GM19438 (cell line): ENCODE measurements at regions not wholly inside any gene's neighbourhood (a gene's known extent, or its start where the extent isn't known, plus 50 kb on each side); places are given as distances from the start of the nearest gene placed in this dataset.
"Not testable (repeated sequence)": the region's sequence is repeated elsewhere in the genome, so short reads cannot be mapped to it uniquely, and the experiment has no call there.

Experiments
- ATAC-seq: cut with Tn5 transposase; IDR thresholded peaks from one replicate; pipeline ENCODE4 v1.9.1; 2021; ENCODE audit warnings: low read depth; ENCODE audit not compliant: unreplicated experiment

DNA sequence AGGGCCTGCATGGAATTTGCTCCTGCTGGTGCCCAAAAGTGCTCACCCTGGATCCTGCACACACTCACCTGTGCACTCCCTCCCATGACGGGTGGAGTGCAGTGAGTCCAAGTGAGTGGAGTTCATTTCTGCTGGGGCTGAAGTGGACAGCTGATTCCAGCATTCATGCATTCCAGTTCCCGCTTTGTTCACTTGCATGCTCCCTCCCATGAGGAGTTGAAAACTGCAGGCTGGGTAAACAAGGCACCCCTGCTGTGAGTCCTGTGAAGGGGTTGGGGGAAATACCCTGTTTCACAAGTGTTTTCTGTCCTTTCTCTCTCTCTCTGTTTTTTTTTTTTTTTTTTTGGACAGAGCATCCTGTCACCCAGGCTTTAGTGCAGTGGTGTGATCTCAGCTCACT lies 454.1 kb upstream of the NOX3 start:
- ATAC-seq: no peak

- ATAC-seq: no peak
Measured at GRCh38 chr6:155895641-155896040, 440.0 kb upstream of the NOX3 start.

GRCh38 chr6:155894758-155895157 lies 439.1 kb upstream of the NOX3 start:
- ATAC-seq: no peak

- ATAC-seq: no peak
Measured at GRCh38 chr6:155894262-155894661, 438.6 kb upstream of the NOX3 start.

- ATAC-seq: no peak
Measured at GRCh38 chr6:155890409-155890808, 434.8 kb upstream of the NOX3 start.

DNA sequence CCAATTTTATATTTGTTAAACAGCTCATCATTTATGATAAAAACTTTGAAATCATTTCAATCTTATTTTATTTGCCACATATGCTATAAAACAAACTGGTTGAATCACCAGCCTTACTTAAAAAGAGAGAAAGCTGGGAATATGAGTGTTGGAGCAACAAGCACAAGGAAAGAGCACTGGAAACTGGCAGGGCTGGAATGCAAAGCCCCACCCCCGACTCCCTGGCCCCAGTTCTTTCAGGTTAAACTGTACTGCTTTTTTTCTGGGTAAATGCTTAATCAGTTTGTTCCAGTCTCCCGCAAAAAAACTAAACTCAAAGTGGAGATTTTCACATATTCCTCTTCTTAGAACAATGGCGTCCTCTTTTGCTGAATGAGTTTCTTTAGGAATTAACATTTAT lies 433.8 kb upstream of the NOX3 start:
- ATAC-seq: no peak

DNA sequence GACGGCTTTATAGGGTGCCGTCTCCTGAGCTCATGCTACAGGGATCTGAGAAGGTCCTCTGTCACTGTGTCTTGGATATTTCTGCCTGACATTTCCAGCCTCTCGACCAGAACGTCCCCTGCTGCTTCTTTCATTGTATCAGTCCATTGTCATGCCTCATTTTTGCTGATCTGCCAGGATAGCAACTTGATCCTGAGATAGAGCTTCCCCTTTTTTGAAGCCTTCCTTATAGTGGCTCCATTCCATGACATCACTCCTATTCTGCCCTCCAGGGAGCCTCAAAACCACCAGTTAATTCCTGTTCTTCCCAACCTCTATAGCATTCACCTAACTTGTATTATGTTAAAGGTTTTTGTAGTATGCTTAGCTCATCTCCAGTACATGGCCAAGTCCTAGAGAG lies 431.8 kb upstream of the NOX3 start:
- ATAC-seq: no peak

DNA sequence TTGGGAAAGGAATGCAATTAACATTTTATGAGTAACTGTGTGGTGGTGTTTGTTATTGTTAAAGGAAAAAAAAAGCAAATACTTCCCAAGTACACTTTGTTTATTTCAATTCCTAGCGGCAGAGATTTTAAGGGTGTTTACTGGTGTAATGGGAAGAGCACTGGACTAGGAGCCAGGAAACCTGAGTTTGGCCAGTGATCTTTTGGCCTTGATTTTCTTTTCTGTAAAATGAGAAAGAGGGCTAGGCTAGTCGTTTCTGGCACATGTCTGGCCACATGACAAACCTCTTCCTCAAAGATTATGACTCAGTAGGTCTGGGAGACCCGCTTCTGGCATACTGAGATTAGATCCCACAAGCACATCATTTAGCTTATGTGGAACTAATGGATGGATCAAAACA lies 428.1 kb upstream of the NOX3 start:
- no peak for ATAC-seq

DNA sequence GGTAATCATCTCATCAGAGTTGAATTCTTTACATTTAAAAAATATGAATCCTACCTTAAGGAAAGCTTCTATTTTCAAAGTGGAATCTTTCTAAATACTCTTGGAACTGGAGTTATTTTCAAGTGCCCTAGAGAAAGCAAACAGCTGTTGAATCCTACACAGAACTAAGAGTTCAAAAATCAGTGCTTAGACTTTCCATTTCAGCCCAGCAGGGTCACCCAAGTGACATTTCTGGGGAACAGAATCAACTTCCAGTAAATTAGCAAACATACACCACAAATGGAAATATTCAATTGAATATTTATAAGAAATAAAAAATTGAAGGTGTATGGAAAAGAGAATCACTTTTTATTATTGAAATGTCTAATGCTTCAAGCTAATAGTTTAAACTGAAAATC lies 427.7 kb upstream of the NOX3 start:
- no peak for ATAC-seq

GRCh38 chr6:155882527-155883333 lies 427.1 kb upstream of the NOX3 start:
- peak; percentile 92 for ATAC-seq

- peak; percentile 44 for ATAC-seq
Measured at GRCh38 chr6:155881826-155882526, 426.3 kb upstream of the NOX3 start.

GRCh38 chr6:155880900-155881299 lies 425.3 kb upstream of the NOX3 start:
- ATAC-seq: no peak

- ATAC-seq: peak; percentile 73
Measured at GRCh38 chr6:155872961-155873360, 417.3 kb upstream of the NOX3 start.

DNA sequence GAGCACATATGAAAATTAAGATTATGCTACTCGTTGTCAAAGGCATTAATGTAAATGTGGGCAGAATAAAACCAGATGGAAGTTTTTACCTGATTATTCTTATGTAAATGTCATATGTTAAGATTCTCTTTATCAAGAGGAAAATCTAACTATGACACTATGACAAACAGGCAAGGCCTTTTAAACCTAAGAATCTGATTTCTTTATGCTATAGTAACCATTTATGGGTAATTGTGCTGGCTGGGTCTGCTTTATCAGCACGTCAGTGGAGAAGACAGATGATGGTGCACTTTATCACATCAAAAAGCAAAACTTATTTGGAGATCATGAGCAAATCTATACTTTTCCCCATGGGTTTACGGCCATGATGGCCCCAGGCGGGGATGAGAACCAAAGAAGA lies 412.0 kb upstream of the NOX3 start:
- ATAC-seq: no peak

GRCh38 chr6:155866676-155867390 lies 411.2 kb upstream of the NOX3 start:
- not testable (repeated sequence) for ATAC-seq

DNA sequence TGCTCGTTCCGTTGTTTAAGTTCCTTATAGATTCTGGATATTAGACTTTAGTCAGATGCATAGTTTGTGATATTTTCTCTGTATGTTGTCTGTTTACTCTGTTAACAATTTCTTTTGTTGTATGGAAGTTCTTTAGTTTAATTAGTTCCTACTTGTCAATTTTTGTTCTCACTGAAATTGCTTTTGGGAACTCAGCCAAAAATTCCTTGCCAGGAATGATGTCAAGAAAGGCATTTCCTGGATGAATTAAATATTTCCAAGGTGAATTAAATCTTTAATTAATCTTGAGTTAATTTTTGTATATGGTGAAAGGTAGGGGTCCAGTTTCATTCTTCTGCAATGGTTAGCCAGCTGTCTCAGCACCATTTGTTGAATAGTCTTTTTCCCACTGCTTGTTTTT lies 406.2 kb upstream of the NOX3 start:
- ATAC-seq: no peak

GRCh38 chr6:155858906-155859305 lies 403.3 kb upstream of the NOX3 start:
- ATAC-seq: not testable (repeated sequence)

GRCh38 chr6:155854787-155855186 lies 399.1 kb upstream of the NOX3 start:
- ATAC-seq: no peak

DNA sequence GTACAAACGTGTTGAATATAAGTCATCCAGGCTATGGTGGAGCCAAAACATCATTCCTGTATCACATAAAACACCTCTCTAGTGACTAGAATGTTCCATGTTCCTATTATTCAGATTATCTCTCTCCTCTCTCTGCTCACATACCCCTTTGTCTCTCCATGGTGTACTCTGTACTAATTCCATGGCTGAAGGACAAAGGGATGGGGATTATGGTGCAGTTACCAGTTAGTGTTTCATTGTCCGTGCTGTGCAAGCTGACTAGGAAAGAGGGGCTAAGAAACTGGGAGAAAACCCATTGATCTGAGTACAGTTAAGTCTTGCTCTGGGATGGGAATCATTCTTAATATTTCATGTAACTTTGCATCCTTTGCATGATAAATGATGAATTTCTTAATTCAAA lies 397.4 kb upstream of the NOX3 start:
- no peak for ATAC-seq

DNA sequence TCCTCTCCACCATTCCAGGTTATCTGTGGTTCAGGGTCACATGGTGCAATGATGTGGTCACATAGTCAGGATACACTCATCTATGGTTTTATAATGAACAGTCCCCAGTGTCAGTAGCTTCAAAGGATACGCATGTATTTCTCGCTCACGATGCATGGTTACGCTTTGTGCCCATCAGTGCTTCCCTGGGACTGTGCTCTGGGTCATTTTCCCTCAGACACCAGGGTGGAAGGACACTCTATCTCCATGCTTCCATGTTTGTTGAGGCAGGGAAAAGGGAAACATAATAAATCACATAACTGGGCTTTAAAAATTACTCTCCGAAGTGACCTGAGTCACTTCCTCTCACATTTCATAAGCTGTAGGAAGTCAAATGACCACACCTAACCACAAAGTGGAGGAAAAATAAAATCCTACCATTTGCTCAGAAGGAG lies 394.8 kb upstream of the NOX3 start:
- no peak for ATAC-seq

DNA sequence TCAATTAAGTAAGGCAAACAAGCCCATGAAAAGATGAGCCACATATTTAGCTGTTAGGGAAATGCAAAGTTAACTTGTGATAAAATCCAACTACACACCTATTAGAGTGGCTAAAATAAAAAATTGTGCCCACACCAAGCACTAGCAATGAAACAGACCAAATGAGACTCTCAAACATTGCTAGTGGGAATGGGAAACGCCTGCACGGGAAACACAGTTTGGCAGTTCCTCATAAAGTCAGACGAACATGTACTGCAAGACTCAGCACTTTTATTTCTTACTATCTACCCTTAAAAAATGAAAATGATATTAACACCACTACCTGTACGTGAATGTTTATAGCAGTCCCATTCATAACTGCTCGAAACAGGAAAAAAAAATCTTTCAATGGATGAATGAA lies 392.1 kb upstream of the NOX3 start:
- no peak for ATAC-seq
